PC-9 (cell line): ENCODE measurements at regions not wholly inside any gene's neighbourhood (a gene's known extent, or its start where the extent isn't known, plus 50 kb on each side); places are given as distances from the start of the nearest gene placed in this dataset.

Source experiments
- BruUV-seq: library from RNA; stranded (reverse); fragments of 400-500 nt; replicated peaks from 2 replicates; lab custom pipeline; 2021; lab: Mats Ljungman, UMichigan
- CTCF ChIA-PET: fragments of 300-600 bp; sonication (Branson Sonifier 250); formaldehyde crosslinking; loops from one replicate; lab custom pipeline; 2022; ENCODE audit warnings: antibody characterized with exemption; lab: Charles Lee
- POLR2A ChIA-PET: fragments of 300-600 bp; sonication (Branson Sonifier 250); formaldehyde crosslinking; loops from one replicate; lab custom pipeline; 2022; ENCODE audit warnings: antibody characterized with exemption; ENCODE audit not compliant: unreplicated experiment; lab: Charles Lee
- DNase-seq, 2 experiments: peaks; one replicate each; pipeline versions ENCODE4 v3.0.0 to v3.0.0-alpha.2; 2015 to 2022; ENCODE audit warnings: mixed read lengths in 1 of 2
- H2AFZ ChIP-seq: fragments of 200-600 bp; sonication (generic); 2 replicates; pipeline ENCODE4 v1.8.1; 2017; ENCODE audit warnings: antibody characterized with exemption
- H3F3A ChIP-seq: fragments of 200-600 bp; sonication (generic); 2 replicates; pipeline ENCODE4 v1.8.1; 2017; ENCODE audit warnings: antibody characterized with exemption, mild to moderate bottlenecking, low read depth; ENCODE audit not compliant: insufficient read depth
- H3K27ac ChIP-seq: fragments of 200-600 bp; sonication (generic); 2 replicates; pipeline ENCODE4 v1.6.1; 2016; ENCODE audit warnings: mixed run types
- H3K27me3 ChIP-seq: fragments of 200-600 bp; sonication (generic); 2 replicates; pipeline ENCODE4 v1.6.1; 2016; ENCODE audit warnings: low read depth, mixed run types; ENCODE audit not compliant: insufficient read depth
- H3K36me3 ChIP-seq: fragments of 200-600 bp; sonication (generic); 2 replicates; pipeline ENCODE4 v1.6.1; 2016; ENCODE audit warnings: low read depth, mixed run types
- H3K4me1 ChIP-seq: fragments of 200-600 bp; sonication (generic); replicated peaks from 2 replicates; pipeline ENCODE4 v1.6.1; 2016; ENCODE audit warnings: mixed run types; ENCODE audit not compliant: insufficient read depth
- H3K4me2 ChIP-seq: fragments of 200-600 bp; sonication (generic); 2 replicates; pipeline ENCODE4 v1.6.1; 2017; ENCODE audit warnings: mixed run types
- H3K4me3 ChIP-seq: fragments of 200-600 bp; sonication (generic); 2 replicates; pipeline ENCODE4 v1.6.1; 2016; ENCODE audit warnings: mixed run types
- H3K79me2 ChIP-seq: fragments of 200-600 bp; sonication (generic); 2 replicates; pipeline ENCODE4 v1.6.1; 2017; ENCODE audit warnings: low read depth, mixed run types
- H3K9me2 ChIP-seq: fragments of 200-600 bp; sonication (generic); 2 replicates; pipeline ENCODE4 v1.8.1; 2017; ENCODE audit warnings: mild to moderate bottlenecking; ENCODE audit not compliant: insufficient read depth
- H3K9me3 ChIP-seq: fragments of 200-600 bp; sonication (generic); 2 replicates; pipeline ENCODE4 v1.8.1; 2016; ENCODE audit warnings: low read depth; ENCODE audit not compliant: insufficient read depth
- H4K20me1 ChIP-seq: fragments of 200-600 bp; sonication (generic); 2 replicates; pipeline ENCODE4 v1.8.1; 2017; ENCODE audit not compliant: insufficient read depth
- EZH2 ChIP-seq: fragments of 200-600 bp; sonication (generic); IDR thresholded peaks from 2 replicates; pipeline ENCODE4 v1.8.0; 2017; ENCODE audit warnings: antibody characterized with exemption, low read depth
- intact Hi-C: fragments of 100-400 bp; cut with micrococcal nuclease; formaldehyde crosslinking; loops from one replicate; pipeline ENCODE4 v1.10.0; 2022; ENCODE audit not compliant: unreplicated experiment
- TF ChIP-seq, protein P1 (sequence below): fragments of 200-600 bp; sonication (generic); conservative IDR thresholded peaks from 2 replicates; pipeline ENCODE4 v1.6.1; 2017; ENCODE audit warnings: mixed run types, antibody characterized with exemption, mild to moderate bottlenecking, moderate library complexity

DNA sequence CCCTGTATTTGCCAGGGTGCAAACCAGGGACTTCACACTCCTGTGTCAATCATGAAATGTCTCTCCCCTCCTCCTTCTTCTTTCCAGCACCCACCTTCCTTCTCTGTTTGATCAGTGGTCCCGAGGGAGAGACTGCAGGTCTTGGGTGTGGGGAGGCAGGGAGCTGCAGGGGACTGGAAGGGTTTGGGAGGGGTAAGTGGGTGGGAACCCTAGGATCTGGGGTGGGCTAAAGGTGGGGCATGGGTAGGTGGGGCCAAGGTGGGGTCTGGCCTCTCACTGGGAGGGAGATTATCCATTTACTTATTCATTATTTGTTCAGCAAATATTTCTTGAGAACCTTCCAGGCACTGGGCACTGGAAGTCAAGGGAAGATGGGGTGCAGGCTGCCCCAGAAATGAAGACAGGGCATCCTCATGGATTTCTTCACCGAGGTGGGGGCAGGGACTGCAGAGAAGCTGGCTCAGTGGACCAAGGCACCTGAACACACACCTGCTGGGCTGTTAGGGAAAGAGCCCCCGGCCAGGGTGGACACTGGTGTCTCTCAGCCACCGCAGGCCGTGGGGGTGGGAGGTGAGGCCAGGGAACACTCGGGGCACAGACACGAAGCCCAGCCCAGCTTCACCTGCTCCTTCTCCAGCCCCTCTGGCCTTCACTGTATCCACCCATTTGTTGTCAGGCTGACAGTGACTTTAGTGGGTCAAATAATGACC, 193.9 kb upstream of the C1orf174 start:
- H3K4me1 ChIP-seq, result no peaks in the 10 kb centered on the region
- no peaks in the 10 kb centered on the region for H3F3A ChIP-seq
- ChIA-PET CTCF (no interaction called here), POLR2A (no interaction called here)
- H3K27me3 ChIP-seq, result peaks cover 53% of the 10 kb centered on the region
- no TSS peak for BruUV-seq
- H3K4me2 ChIP-seq, result no peak overlapping the region
- no peaks in the 10 kb centered on the region for H3K36me3 ChIP-seq
- TF ChIP-seq EZH2, result no peak
- TF ChIP-seq, protein P1, sequence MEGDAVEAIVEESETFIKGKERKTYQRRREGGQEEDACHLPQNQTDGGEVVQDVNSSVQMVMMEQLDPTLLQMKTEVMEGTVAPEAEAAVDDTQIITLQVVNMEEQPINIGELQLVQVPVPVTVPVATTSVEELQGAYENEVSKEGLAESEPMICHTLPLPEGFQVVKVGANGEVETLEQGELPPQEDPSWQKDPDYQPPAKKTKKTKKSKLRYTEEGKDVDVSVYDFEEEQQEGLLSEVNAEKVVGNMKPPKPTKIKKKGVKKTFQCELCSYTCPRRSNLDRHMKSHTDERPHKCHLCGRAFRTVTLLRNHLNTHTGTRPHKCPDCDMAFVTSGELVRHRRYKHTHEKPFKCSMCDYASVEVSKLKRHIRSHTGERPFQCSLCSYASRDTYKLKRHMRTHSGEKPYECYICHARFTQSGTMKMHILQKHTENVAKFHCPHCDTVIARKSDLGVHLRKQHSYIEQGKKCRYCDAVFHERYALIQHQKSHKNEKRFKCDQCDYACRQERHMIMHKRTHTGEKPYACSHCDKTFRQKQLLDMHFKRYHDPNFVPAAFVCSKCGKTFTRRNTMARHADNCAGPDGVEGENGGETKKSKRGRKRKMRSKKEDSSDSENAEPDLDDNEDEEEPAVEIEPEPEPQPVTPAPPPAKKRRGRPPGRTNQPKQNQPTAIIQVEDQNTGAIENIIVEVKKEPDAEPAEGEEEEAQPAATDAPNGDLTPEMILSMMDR, result no peak
- no peak for DNase-seq
- H3K27ac ChIP-seq, result no peak overlapping the region
- H3K79me2 ChIP-seq, result no peaks in the 10 kb centered on the region
- no peak overlapping the region for H3K4me3 ChIP-seq
- no peak overlapping the region for H2AFZ ChIP-seq
- H4K20me1 ChIP-seq, result no peaks in the 10 kb centered on the region
- H3K9me2 ChIP-seq, result no peaks in the 10 kb centered on the region; the same call in 1 of the 2 replicates
- no peaks in the 10 kb centered on the region for H3K9me3 ChIP-seq
- intact Hi-C loops, result no loop called here

DNA sequence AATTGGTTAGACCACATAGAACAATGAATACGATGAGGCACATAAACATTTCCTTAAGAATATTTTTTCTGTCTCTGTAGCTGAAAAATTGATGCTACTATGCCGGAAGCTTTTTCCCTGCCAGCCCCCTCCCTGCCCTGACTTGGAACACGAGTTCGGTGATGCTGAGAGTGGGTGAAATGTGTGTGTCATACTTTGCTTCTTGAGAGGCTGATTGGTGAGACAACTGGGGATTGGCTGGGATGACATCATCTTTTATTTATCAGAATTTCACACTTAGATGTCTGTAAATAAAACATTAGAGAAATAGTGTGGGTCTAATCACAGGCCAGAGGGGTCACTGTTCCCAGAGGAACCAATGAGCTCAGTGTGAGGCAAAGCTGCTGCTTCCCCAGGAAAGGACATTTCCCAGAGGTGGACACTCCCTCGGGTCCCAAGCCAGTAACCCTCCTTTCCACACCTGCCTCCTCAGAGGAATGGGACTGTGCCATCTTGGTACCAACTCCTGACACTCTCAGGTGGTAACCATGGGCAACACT, 195.4 kb upstream of the C1orf174 start:
- TF ChIP-seq, protein P1, result no peak
- no peak for TF ChIP-seq EZH2
- no peak overlapping the region for H3K27ac ChIP-seq
- no peak overlapping the region for H3K4me2 ChIP-seq
- ChIA-PET CTCF (no interaction called here), POLR2A (no interaction called here)
- H4K20me1 ChIP-seq, result no peaks in the 10 kb centered on the region
- H3K27me3 ChIP-seq, result peaks cover 43% of the 10 kb centered on the region
- no peaks in the 10 kb centered on the region for H3K36me3 ChIP-seq
- DNase-seq, result no peak
- intact Hi-C loops, result no loop called here
- H3K79me2 ChIP-seq, result no peaks in the 10 kb centered on the region
- no peak overlapping the region for H2AFZ ChIP-seq
- no peak overlapping the region for H3K4me3 ChIP-seq
- H3K9me2 ChIP-seq, result no peaks in the 10 kb centered on the region; the same call in 1 of the 2 replicates
- H3F3A ChIP-seq, result no peaks in the 10 kb centered on the region
- no TSS peak for BruUV-seq
- H3K9me3 ChIP-seq, result no peaks in the 10 kb centered on the region
- no peaks in the 10 kb centered on the region for H3K4me1 ChIP-seq

DNA sequence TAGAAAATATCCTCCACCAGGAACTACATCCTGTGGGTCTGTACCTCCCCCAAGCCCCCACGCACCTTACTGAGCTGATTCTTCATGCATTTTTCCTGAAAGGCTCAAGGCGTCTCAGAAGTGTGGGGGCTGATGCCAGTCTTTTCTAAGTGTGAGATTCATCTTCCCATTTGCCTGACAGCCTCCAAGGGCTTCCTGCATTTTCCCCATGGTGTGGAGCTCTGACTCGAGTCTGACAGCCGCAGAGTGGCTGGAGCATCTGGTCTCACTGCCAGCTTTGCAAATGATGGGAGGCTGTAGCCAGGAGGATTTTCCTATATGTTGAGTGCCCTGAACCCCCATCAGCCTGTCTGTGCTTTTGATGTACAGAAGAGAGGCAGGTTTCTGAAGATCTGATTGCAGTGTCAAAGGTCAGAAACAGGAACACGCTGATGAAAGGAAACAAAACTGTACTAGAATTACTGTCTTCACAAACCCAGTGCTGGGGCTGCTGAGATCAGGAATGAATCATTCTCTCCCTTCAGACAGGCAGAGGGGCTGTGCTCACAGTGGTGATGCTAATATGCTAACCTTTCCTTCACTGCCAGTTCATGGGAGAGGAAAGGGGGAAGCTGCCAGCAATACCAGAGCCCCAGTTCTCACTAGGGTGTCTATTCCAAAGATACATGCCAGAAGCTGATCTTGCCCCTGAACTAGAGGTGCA, 201.5 kb upstream of the C1orf174 start:
- H4K20me1 ChIP-seq, result no peaks in the 10 kb centered on the region
- no peak overlapping the region for H2AFZ ChIP-seq
- no peaks in the 10 kb centered on the region; the same call in 1 of the 2 replicates for H3K9me2 ChIP-seq
- no peaks in the 10 kb centered on the region for H3K36me3 ChIP-seq
- peaks cover 32% of the 10 kb centered on the region for H3K27me3 ChIP-seq
- POLR2A ChIA-PET, result no interaction called here
- no peaks in the 10 kb centered on the region for H3K4me1 ChIP-seq
- TF ChIP-seq, protein P1, result no peak
- no peak for TF ChIP-seq EZH2
- BruUV-seq, result no TSS peak
- H3K4me3 ChIP-seq, result no peak overlapping the region
- no peak overlapping the region for H3K4me2 ChIP-seq
- no peak for DNase-seq
- intact Hi-C loops, result no loop called here
- H3F3A ChIP-seq, result no peaks in the 10 kb centered on the region
- no peaks in the 10 kb centered on the region for H3K79me2 ChIP-seq
- no peak overlapping the region for H3K27ac ChIP-seq
- H3K9me3 ChIP-seq, result no peaks in the 10 kb centered on the region
- CTCF ChIA-PET, result no interaction called here
